BJ (cell line): ENCODE measurements at regions not wholly inside any gene's neighbourhood (a gene's known extent, or its start where the extent isn't known, plus 50 kb on each side); places are given as distances from the start of the nearest gene placed in this dataset.

Experiments
- CTCF ChIA-PET: fragments of 350-600 bp; formaldehyde crosslinking; extraction: SDS; loops from one replicate; lab custom pipeline; 2021; ENCODE audit warnings: antibody characterized with exemption, inconsistent platforms; lab: Yijun Ruan, JAX
- POLR2A ChIA-PET: fragments of 300-600 bp; sonication (Branson Sonifier 250); formaldehyde crosslinking; extraction: SDS; loops from one replicate; lab custom pipeline; 2021; ENCODE audit warnings: antibody characterized with exemption; lab: Charles Lee
- DNase-seq: peaks from one replicate; pipeline ENCODE4 v3.0.0-alpha.2; 2011; ENCODE audit warnings: low read depth
- H3K27me3 ChIP-seq: 2 replicates; pipeline ENCODE4 v1.6.0; 2011; ENCODE audit warnings: low read length; ENCODE audit not compliant: control insufficient read depth, insufficient read depth
- H3K36me3 ChIP-seq: 2 replicates; pipeline ENCODE4 v1.5.1; 2011; ENCODE audit warnings: low read length; ENCODE audit not compliant: control insufficient read depth, insufficient read depth
- H3K4me3 ChIP-seq: 2 replicates; pipeline ENCODE4 v1.5.1; 2011; ENCODE audit warnings: low read depth, mild to moderate bottlenecking, control low read depth, low read length
- TF ChIP-seq, protein P1 (sequence below): IDR thresholded peaks from 2 replicates; pipeline ENCODE4 v1.5.1; 2011; ENCODE audit warnings: low read depth, mild to moderate bottlenecking, control low read depth, inconsistent platforms, low read length, moderate library complexity; ENCODE audit not compliant: insufficient read depth

DNA sequence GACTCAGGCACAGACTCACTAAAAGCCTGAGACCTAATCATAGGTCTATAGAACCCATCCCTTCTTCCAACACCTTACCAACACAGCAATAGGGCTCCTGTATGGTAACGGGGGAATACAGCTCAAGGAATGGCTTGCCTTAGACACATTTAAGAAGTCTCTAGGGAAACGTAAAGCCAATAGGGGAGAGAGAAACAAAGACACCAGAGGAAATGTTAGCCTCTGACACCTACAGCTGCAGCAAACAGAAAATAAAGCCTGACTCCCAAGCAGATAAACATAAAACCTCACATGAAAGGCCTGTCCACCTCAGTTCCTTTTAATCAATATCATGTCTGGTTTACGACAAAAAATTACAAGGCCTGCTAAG is 51.1 kb upstream of the NCOA1 start:
- no peak for DNase-seq
- POLR2A ChIA-PET = no interaction called here
- TF ChIP-seq, protein P1, sequence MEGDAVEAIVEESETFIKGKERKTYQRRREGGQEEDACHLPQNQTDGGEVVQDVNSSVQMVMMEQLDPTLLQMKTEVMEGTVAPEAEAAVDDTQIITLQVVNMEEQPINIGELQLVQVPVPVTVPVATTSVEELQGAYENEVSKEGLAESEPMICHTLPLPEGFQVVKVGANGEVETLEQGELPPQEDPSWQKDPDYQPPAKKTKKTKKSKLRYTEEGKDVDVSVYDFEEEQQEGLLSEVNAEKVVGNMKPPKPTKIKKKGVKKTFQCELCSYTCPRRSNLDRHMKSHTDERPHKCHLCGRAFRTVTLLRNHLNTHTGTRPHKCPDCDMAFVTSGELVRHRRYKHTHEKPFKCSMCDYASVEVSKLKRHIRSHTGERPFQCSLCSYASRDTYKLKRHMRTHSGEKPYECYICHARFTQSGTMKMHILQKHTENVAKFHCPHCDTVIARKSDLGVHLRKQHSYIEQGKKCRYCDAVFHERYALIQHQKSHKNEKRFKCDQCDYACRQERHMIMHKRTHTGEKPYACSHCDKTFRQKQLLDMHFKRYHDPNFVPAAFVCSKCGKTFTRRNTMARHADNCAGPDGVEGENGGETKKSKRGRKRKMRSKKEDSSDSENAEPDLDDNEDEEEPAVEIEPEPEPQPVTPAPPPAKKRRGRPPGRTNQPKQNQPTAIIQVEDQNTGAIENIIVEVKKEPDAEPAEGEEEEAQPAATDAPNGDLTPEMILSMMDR = no peak
- CTCF ChIA-PET = no interaction called here
- H3K36me3 ChIP-seq = no peaks in the 10 kb centered on the region
- H3K4me3 ChIP-seq = no peak overlapping the region
- no peaks in the 10 kb centered on the region for H3K27me3 ChIP-seq

DNA sequence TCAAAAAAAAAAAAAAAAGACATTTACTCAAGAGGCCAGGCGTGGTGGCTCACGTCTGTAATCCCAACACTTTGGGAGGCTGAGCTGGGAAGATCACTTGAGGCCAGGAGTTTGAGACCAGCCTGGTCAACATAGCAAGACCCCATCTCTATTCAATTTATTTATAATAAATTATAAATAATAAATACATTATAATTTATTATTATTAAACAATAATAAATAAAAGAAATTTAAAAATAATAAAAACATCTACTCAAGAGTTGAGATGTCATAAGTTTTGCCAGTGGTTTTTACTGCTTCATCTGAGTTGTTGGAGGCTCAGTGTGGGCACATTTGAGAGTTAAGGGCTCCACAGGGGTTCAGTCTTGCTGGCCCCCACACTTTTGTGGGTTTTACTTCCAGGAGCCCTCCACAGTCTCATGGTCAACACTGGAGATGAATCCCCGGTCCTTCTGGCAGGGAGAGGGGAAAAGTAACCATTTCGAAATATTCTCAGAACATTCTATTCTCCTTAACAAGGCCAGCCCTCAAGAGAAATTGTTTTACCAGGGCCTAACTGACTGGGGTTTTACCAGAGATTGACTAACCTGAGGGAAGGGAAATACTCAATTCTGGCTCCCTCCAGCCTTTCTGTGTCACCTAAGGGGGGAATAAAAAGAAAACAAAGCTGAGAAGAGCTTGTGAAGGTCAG is 51.6 kb upstream of the NCOA1 start:
- Histone ChIP-seq H3K27me3 (no peaks in the 10 kb centered on the region), H3K36me3 (no peaks in the 10 kb centered on the region), H3K4me3 (no peak overlapping the region)
- TF ChIP-seq, protein P1 = no peak
- ChIA-PET POLR2A (no interaction called here), CTCF (no interaction called here)
- DNase-seq = no peak

DNA sequence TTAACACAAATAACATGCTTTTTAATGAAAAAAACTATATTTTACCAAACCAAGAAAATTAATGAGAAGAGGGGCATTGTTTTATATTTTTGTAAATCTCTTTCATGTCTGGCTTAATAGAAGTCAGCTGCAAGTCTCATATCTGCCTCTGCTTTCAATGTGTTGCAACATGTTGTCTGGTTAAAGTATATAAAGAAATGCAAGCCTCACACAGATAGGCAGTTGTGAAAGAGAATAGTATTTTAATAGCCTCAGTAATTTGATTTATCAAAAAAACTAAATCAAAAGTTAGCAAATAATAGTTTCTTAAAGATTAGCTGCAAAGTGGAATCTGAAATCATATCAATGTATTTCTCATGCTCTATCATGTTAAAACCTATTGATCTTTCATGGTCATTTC is 52.9 kb upstream of the NCOA1 start:
- no peak overlapping the region for H3K4me3 ChIP-seq

DNA sequence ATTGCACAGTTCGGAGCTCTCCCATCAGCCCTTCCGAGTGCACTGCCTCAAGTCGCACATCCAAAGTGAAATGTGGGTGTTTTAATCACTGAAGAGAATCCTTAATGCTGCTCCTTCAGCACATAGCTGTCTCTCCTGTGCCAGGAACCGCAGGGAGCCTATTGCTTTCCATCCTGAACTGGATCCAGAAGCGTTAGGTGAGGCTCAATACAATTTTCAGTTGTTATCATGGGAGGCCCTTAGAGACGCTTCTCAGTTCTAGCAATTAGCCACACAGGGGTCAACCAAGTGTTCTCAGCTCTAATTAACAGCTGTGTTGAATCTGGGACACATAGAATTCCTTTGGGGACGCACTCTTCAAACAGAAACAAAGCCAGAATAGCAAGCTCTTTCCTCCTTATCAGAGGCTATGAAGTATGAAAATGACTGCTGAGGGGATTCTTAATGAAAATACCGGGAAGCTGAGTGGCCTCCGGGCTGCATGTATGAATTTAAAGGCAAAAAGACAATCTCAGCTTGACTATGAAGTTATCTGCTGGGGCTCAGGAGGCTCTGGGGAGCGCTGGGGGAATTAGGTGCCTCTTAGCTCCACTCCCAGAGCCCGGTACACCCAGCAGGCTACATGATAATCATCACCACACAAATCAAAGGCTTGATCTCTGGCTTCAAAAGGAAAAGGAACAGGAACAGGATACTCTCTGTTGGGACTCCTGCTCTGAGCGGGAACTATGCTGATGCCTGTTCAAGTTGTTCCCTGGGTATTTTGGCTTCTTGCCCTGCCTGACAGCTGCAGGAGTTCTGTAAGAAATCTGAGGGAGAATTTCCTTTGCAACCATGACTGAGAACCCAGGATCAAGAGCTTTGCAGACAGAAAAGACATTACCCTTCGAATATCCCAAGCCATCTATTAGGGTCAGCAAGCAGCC is 55.4 kb upstream of the NCOA1 start:
- no peak overlapping the region for H3K4me3 ChIP-seq
- TF ChIP-seq, protein P1 = no peak
- no peaks in the 10 kb centered on the region for H3K27me3 ChIP-seq
- ChIA-PET CTCF (interaction anchor here (1.1 to 1.7 kb wide), 4 partner anchors 9 to 392 kb away, joined by 3 to 6 read pairs (median 5); no protein-coding TSS in a partner anchor), POLR2A (interaction anchor here (0.6 kb wide), 2 partner anchors 19 to 496 kb away, joined by 3 read pairs; no protein-coding TSS in a partner anchor)
- DNase-seq = no peak
- no peaks in the 10 kb centered on the region for H3K36me3 ChIP-seq

More for the DNA sequence above, 52.9 kb upstream of the NCOA1 start:
- no peaks in the 10 kb centered on the region for H3K27me3 ChIP-seq
- CTCF ChIA-PET = interaction anchor here (0.6 to 0.7 kb wide), 3 partner anchors 12 to 41 kb away, joined by 3 read pairs; no protein-coding TSS in a partner anchor
- no peak for DNase-seq
- TF ChIP-seq, protein P1 = no peak
- POLR2A ChIA-PET = no interaction called here
- no peaks in the 10 kb centered on the region for H3K36me3 ChIP-seq

- Histone ChIP-seq H3K4me3 (no peak overlapping the region), H3K27me3 (no peaks in the 10 kb centered on the region), H3K36me3 (no peaks in the 10 kb centered on the region)
- ChIA-PET POLR2A (interaction anchor here (0.6 kb wide), 1 partner anchor 497 kb away, joined by 3 read pairs; no protein-coding TSS in a partner anchor), CTCF (interaction anchor here (0.6 to 2.4 kb wide), 4 partner anchors 14 to 393 kb away, joined by 3 to 12 read pairs (median 4); no protein-coding TSS in a partner anchor)
- no peak for DNase-seq
- TF ChIP-seq, protein P1 = no peak
Observed at GRCh38 chr2:24434541-24434940, 56.5 kb upstream of the NCOA1 start.
